ENCODE measurements at regions not wholly inside any gene's neighbourhood (a gene's known extent, or its start where the extent isn't known, plus 50 kb on each side); places are given as distances from the start of the nearest gene placed in this dataset.

GRCh38 chr14:39568809-39569538, 136.7 kb upstream of the FBXO33 start:
- Histone ChIP-seq H3K9me3 (ENCODE audit: control insufficient read depth, low read depth, low read length) (no peaks in the 10 kb centered on the region), H2BK5ac (ENCODE audit: insufficient read length, low read length) (no peak overlapping the region), H4K5ac (ENCODE audit: insufficient read length, low read depth, low read length) (no peak overlapping the region), H4K20me1 (ENCODE audit: control insufficient read depth, insufficient read depth, insufficient read length) (no peaks in the 10 kb centered on the region), H4K91ac (ENCODE audit: insufficient read length, low read depth, low read length) (no peak overlapping the region), H3K4me2 (ENCODE audit: insufficient read depth, insufficient read length, low read length) (no peak overlapping the region), H3K14ac (ENCODE audit: insufficient read depth, low read length) (no peak overlapping the region), H3T11ph (ENCODE audit: low read length) (no peak overlapping the region), H3K56ac (ENCODE audit: insufficient read length, low read depth, low read length) (no peak overlapping the region), H2BK12ac (ENCODE audit: insufficient read length, low read depth, low read length) (no peak overlapping the region), H3K9ac (ENCODE audit: extremely low read depth, insufficient read length, low read length) (no peak overlapping the region), H2AFZ (ENCODE audit: low read length) (no peak overlapping the region), H3K18ac (ENCODE audit: insufficient read length, low read depth, low read length) (no peak overlapping the region), H2BK120ac (ENCODE audit: low read depth, low read length, poor library complexity, severe bottlenecking) (no peak overlapping the region), H3K4me1 (ENCODE audit: insufficient read depth, low read length) (no peaks in the 10 kb centered on the region), H3K27me3 (ENCODE audit: insufficient read depth, low read length) (no peaks in the 10 kb centered on the region), H3K4ac (ENCODE audit: low read depth, low read length) (no peak overlapping the region), H3K79me1 (ENCODE audit: insufficient read depth, low read depth, low read length, poor library complexity, severe bottlenecking) (no peaks in the 10 kb centered on the region), H3K23ac (ENCODE audit: insufficient read length, low read depth, low read length) (no peak overlapping the region), H3K79me2 (ENCODE audit: insufficient read depth, low read length) (no peaks in the 10 kb centered on the region), H2BK20ac (ENCODE audit: low read depth, low read length, poor library complexity, severe bottlenecking) (no peak overlapping the region), H2BK15ac (ENCODE audit: low read depth, low read length) (no peak overlapping the region), H2AK5ac (ENCODE audit: insufficient read length, low read length) (no peak overlapping the region), H4K8ac (replicated peaks; ENCODE audit: insufficient read length, low read depth, low read length) (no peak overlapping the region), H3K23me2 (ENCODE audit: insufficient read length, low read depth, low read length, poor library complexity, severe bottlenecking) (no peaks in the 10 kb centered on the region), H3K27ac (ENCODE audit: insufficient read length, low read depth, low read length) (no peak overlapping the region)
- Mint-ChIP-seq H3K4me3 (no peak overlapping the region), H3K27ac (no peak overlapping the region), H3K27me3 (ENCODE audit: low read depth) (no peaks in the 10 kb centered on the region), H3K36me3 (ENCODE audit: insufficient read depth in 1 of 3, low read depth in 3 of 3) (peaks cover 0 to 2% (median 0%) of the 10 kb centered on the region in 3 experiments; a peak in 1 of 7 replicates), H3K4me1 (0 out of 4 replicates have a peak, but pooled peaks cover 0 to 1% of the 10 kb centered on the region in 2 experiments), H3K9me3 (0 out of 5 replicates have a peak, but pooled peaks cover 0 to 3% of the 10 kb centered on the region in 2 experiments)
- WGBS (ENCODE audit: extremely low coverage, insufficient read length, low lambda C conversion rate) = no CpG with 5 or more reads among the region's 4 CpGs
- TF ChIP-seq, protein P1, sequence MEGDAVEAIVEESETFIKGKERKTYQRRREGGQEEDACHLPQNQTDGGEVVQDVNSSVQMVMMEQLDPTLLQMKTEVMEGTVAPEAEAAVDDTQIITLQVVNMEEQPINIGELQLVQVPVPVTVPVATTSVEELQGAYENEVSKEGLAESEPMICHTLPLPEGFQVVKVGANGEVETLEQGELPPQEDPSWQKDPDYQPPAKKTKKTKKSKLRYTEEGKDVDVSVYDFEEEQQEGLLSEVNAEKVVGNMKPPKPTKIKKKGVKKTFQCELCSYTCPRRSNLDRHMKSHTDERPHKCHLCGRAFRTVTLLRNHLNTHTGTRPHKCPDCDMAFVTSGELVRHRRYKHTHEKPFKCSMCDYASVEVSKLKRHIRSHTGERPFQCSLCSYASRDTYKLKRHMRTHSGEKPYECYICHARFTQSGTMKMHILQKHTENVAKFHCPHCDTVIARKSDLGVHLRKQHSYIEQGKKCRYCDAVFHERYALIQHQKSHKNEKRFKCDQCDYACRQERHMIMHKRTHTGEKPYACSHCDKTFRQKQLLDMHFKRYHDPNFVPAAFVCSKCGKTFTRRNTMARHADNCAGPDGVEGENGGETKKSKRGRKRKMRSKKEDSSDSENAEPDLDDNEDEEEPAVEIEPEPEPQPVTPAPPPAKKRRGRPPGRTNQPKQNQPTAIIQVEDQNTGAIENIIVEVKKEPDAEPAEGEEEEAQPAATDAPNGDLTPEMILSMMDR (conservative IDR thresholded peaks at IDR 0.05) = no peak
- DNase-seq = no peak
